ENCODE measurements at regions not wholly inside any gene's neighbourhood (a gene's known extent, or its start where the extent isn't known, plus 50 kb on each side); places are given as distances from the start of the nearest gene placed in this dataset.
"Not testable (repeated sequence)": the region's sequence is repeated elsewhere in the genome, so short reads cannot be mapped to it uniquely, and the experiment has no call there.

GRCh38 chr1:5730272-5731109 is 261.7 kb downstream of the NPHP4 start:
- no peak for DNase-seq

- DNase-seq, result no peak
These were observed 262.5 kb downstream of the NPHP4 start for GRCh38 chr1:5729636-5730145.

- no peak for DNase-seq
These were observed 263.4 kb downstream of the NPHP4 start for GRCh38 chr1:5728663-5729355.

- DNase-seq, result no peak
These were observed 264.2 kb downstream of the NPHP4 start for GRCh38 chr1:5727871-5728643.

GRCh38 chr1:5727191-5727590 is 265.0 kb downstream of the NPHP4 start:
- DNase-seq, result no peak

GRCh38 chr1:5726586-5727184 is 265.5 kb downstream of the NPHP4 start:
- DNase-seq, result not testable (repeated sequence)

- no peak for DNase-seq
These were observed 266.2 kb downstream of the NPHP4 start for GRCh38 chr1:5725855-5726585.

GRCh38 chr1:5725406-5725805 is 266.8 kb downstream of the NPHP4 start:
- no peak for DNase-seq

GRCh38 chr1:5724847-5725246 is 267.4 kb downstream of the NPHP4 start:
- DNase-seq, result no peak

GRCh38 chr1:5722635-5723164 is 269.5 kb downstream of the NPHP4 start:
- no peak for DNase-seq

GRCh38 chr1:5721634-5722215 is 270.5 kb downstream of the NPHP4 start:
- DNase-seq, result no peak

- DNase-seq, result no peak
These were observed 271.3 kb downstream of the NPHP4 start for GRCh38 chr1:5720936-5721335.

- DNase-seq, result no peak
These were observed 271.7 kb downstream of the NPHP4 start for GRCh38 chr1:5720484-5720883.

- no peak for DNase-seq
These were observed 272.2 kb downstream of the NPHP4 start for GRCh38 chr1:5720045-5720444.

- DNase-seq, result no peak
These were observed 273.2 kb downstream of the NPHP4 start for GRCh38 chr1:5718831-5719632.

GRCh38 chr1:5717031-5717682 is 275.1 kb downstream of the NPHP4 start:
- no peak for DNase-seq

- no peak for DNase-seq
These were observed 276.1 kb downstream of the NPHP4 start for GRCh38 chr1:5716126-5716525.

- DNase-seq, result no peak
These were observed 278.9 kb downstream of the NPHP4 start for GRCh38 chr1:5713101-5714010.

All from activated naive CD4-positive, alpha-beta T cell (primary cell).